ENCODE measurements at regions not wholly inside any gene's neighbourhood (a gene's known extent, or its start where the extent isn't known, plus 50 kb on each side); places are given as distances from the start of the nearest gene placed in this dataset.
A peak's percentile ranks its signal among the peaks of the same experiment; 100 is the strongest.

DNA sequence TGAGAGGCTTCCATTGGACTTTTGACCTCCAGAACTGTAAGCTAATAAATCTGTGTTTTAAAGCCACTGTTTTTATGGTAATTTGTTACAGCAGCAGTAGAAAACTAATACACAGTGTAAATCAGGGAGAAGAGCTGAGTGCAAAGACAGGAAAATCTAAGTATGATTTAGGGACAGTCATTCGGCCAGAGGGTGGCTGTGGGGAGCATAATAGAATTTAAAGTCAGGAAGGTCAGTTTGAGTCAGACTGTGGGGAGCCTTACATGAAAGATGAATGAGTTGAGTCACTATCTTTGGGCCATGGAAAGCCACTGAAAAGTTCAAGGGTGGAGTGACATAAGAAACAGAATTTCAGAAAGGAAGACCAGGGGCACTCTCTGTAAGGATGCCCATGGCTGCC lies 52.4 kb upstream of the SSX2IP start:
- ATAC-seq (replicated peaks) (peak in 1 of 2 donors; percentile 71), DNase-seq (no peak)
- H3K27me3 Mint-ChIP-seq = no peaks in the 10 kb centered on the region
- no peaks in the 10 kb centered on the region for H3K4me1 Mint-ChIP-seq
- no peaks in the 10 kb centered on the region for H3K36me3 Mint-ChIP-seq
- no peak overlapping the region for H3K4me3 Mint-ChIP-seq
- no peak overlapping the region for H3K27ac Mint-ChIP-seq
- H3K9me3 Mint-ChIP-seq = no peaks in the 10 kb centered on the region

DNA sequence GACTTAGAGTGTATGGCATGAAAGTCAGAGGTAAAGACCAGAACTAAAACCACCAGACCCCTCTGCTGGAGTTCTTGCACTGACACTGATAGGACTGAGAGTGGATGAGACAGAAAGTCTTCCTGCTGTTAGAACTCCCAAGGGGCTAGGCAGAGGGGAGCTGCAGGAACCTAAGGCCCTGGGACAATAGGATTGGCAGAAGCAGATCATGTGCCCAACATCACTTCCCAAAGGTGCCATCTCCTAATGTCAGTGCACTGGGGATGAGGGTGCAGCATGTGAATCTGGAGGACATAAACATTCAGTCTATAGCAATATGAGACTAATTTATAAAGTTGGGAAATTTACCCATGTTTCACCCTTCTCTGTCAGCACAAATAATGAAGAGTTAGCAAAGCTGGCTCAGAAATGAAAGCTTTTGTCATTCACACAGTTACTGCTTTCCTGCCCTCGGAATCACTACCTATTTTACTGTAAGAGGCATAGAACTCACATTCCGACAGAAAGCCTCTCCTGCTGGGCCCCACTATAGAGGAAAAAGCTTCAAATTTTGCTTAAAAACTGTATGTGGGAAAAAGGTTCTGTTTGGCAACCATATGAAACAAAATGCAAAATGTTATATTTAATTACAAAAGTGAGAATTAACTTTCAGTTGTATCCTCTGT lies 49.9 kb upstream of the SSX2IP start:
- ATAC-seq (replicated peaks) (no peak), DNase-seq (no peak)
- H3K27me3 Mint-ChIP-seq = peaks cover 0 to 4% of the 10 kb centered on the region in 2 donors
- H3K36me3 Mint-ChIP-seq = no peaks in the 10 kb centered on the region
- no peak overlapping the region for H3K4me3 Mint-ChIP-seq
- H3K4me1 Mint-ChIP-seq = no peaks in the 10 kb centered on the region
- no peak overlapping the region for H3K27ac Mint-ChIP-seq
- H3K9me3 Mint-ChIP-seq = no peaks in the 10 kb centered on the region

All from stimulated activated naive B cell treated with anti-CD40 and anti-IgM and Interleukin-4, amounts not matched to agents 10 μg/mL and 1 μg/mL and 100 μg/mL, for 72 hours (primary cell).